Common myeloid progenitor, CD34-positive (primary cell): ENCODE measurements at regions not wholly inside any gene's neighbourhood (a gene's known extent, or its start where the extent isn't known, plus 50 kb on each side); places are given as distances from the start of the nearest gene placed in this dataset.

Source experiments
- CTCF ChIA-PET: fragments of 350-600 bp; sonication (Branson Sonifier 250); formaldehyde crosslinking; loops from one replicate; lab custom pipeline; 2021; ENCODE audit warnings: antibody characterized with exemption; lab: Charles Lee
- POLR2A ChIA-PET: fragments of 350-600 bp; sonication (Branson Sonifier 250); formaldehyde crosslinking; loops from one replicate; lab custom pipeline; 2021; ENCODE audit warnings: antibody characterized with exemption; lab: Charles Lee
- DNase-seq, 3 donors: peaks; one replicate each; pipeline versions ENCODE4 v3.0.0 to v3.0.0-alpha.2; 2013
- H3K27ac ChIP-seq, 2 experiments: 1 replicate in 1 of 2; 2 replicates in 1 of 2; pipeline ENCODE4 v1.7.0; 2013; ENCODE audit warnings: inconsistent platforms in 2 of 2, low read length in 2 of 2, mild to moderate bottlenecking in 2 of 2, low read depth in 1 of 2, moderate library complexity in 1 of 2; ENCODE audit not compliant: severe bottlenecking in 2 of 2, insufficient read depth in 1 of 2, poor library complexity in 1 of 2
- H3K27me3 ChIP-seq, 5 experiments: replicated peaks in 2 of 5; 1 replicate in 3 of 5; 2 replicates in 2 of 5; pipeline versions ENCODE4 v1.6.1 to v1.7.0; 2013; ENCODE audit warnings: low read length in 4 of 5, mild to moderate bottlenecking in 2 of 5, moderate library complexity in 2 of 5, inconsistent platforms in 1 of 5; ENCODE audit not compliant: insufficient read depth in 5 of 5, control insufficient read depth in 4 of 5
- H3K36me3 ChIP-seq, 4 experiments: 1 replicate in 2 of 4; 2 replicates in 2 of 4; pipeline versions ENCODE4 v1.6.1 to v1.7.0; 2013; ENCODE audit warnings: low read length in 3 of 4, control low read depth in 1 of 4, mild to moderate bottlenecking in 1 of 4; ENCODE audit not compliant: control insufficient read depth in 4 of 4, insufficient read depth in 4 of 4
- H3K4me1 ChIP-seq, 4 experiments: 1 replicate in 3 of 4; 2 replicates in 1 of 4; pipeline versions ENCODE4 v1.6.1 to v1.7.1; 2013; ENCODE audit warnings: low read length in 3 of 4, mild to moderate bottlenecking in 3 of 4, control low read depth in 1 of 4, inconsistent platforms in 1 of 4, moderate library complexity in 1 of 4; ENCODE audit not compliant: control insufficient read depth in 4 of 4, insufficient read depth in 4 of 4; ENCODE audit errors: control extremely low read depth in 1 of 4
- H3K4me3 ChIP-seq, 7 experiments: 1 replicate in 4 of 7; 2 replicates in 3 of 7; pipeline versions ENCODE4 v1.5.1 to v1.7.0; 2013; ENCODE audit warnings: mild to moderate bottlenecking in 7 of 7, low read length in 6 of 7, moderate library complexity in 6 of 7, inconsistent platforms in 2 of 7, low read depth in 2 of 7, control low read depth in 1 of 7; ENCODE audit not compliant: insufficient read depth in 4 of 7, control insufficient read depth in 1 of 7; ENCODE audit errors: extremely low read depth in 1 of 7
- H3K9me3 ChIP-seq, 5 experiments: 1 replicate in 4 of 5; 2 replicates in 1 of 5; pipeline versions ENCODE4 v1.6.1 to v1.7.1; 2013; ENCODE audit warnings: low read length in 4 of 5, mild to moderate bottlenecking in 2 of 5, inconsistent platforms in 1 of 5, low read depth in 1 of 5, moderate library complexity in 1 of 5; ENCODE audit not compliant: control insufficient read depth in 4 of 5, insufficient read depth in 2 of 5; ENCODE audit errors: control extremely low read depth in 1 of 5
- WGBS: methylation state at CpG from one replicate; pipeline ENCODE4 v1.1.5; 2013; ENCODE audit not compliant: insufficient coverage; 5-methylcytosine and 5-hydroxymethylcytosine counted together

- Histone ChIP-seq H3K27me3 (no peaks in the 10 kb centered on the region), H3K9me3 (no peaks in the 10 kb centered on the region), H3K4me1 (no peaks in the 10 kb centered on the region), H3K4me3 (no peak overlapping the region), H3K27ac (no peak overlapping the region), H3K36me3 (no peaks in the 10 kb centered on the region)
- no peak for DNase-seq
- CTCF ChIA-PET = no interaction called here
- WGBS = no CpG with 5 or more reads among the region's 3 CpGs
- POLR2A ChIA-PET = no interaction called here
Observed at GRCh38 chr5:166561759-166562158, 1729.7 kb upstream of the WWC1 start.

GRCh38 chr5:166562246-166562645 is 1729.2 kb upstream of the WWC1 start:
- no peaks in the 10 kb centered on the region for H3K9me3 ChIP-seq
- H3K27ac ChIP-seq = no peak overlapping the region
- no CpG with 5 or more reads among the region's 1 CpG for whole genome bisulfite sequencing
- no peaks in the 10 kb centered on the region for H3K36me3 ChIP-seq
- H3K27me3 ChIP-seq = no peaks in the 10 kb centered on the region
- CTCF ChIA-PET = no interaction called here
- H3K4me3 ChIP-seq = no peak overlapping the region
- no peak for DNase-seq
- POLR2A ChIA-PET = no interaction called here
- H3K4me1 ChIP-seq = no peaks in the 10 kb centered on the region

GRCh38 chr5:166566725-166567124 is 1724.7 kb upstream of the WWC1 start:
- ChIA-PET CTCF (no interaction called here), POLR2A (no interaction called here)
- no peak for DNase-seq
- no peaks in the 10 kb centered on the region for H3K4me1 ChIP-seq
- 100% methylated on average over 1 of the region's 1 CpG for WGBS
- no peaks in the 10 kb centered on the region for H3K36me3 ChIP-seq
- H3K27ac ChIP-seq = no peak overlapping the region
- H3K9me3 ChIP-seq = no peaks in the 10 kb centered on the region
- no peaks in the 10 kb centered on the region for H3K27me3 ChIP-seq
- no peak overlapping the region for H3K4me3 ChIP-seq

- H3K36me3 ChIP-seq = no peaks in the 10 kb centered on the region
- H3K4me3 ChIP-seq = no peak overlapping the region
- H3K4me1 ChIP-seq = no peaks in the 10 kb centered on the region
- H3K9me3 ChIP-seq = no peaks in the 10 kb centered on the region
- H3K27me3 ChIP-seq = no peaks in the 10 kb centered on the region
- H3K27ac ChIP-seq = no peak overlapping the region
- no peak for DNase-seq
- 94% methylated on average over 5 of the region's 6 CpGs for WGBS
- POLR2A ChIA-PET = no interaction called here
- CTCF ChIA-PET = no interaction called here
Observed at GRCh38 chr5:166570865-166571264, 1720.6 kb upstream of the WWC1 start.

- Histone ChIP-seq H3K27me3 (no peaks in the 10 kb centered on the region), H3K36me3 (no peaks in the 10 kb centered on the region), H3K4me3 (no peak overlapping the region), H3K4me1 (no peaks in the 10 kb centered on the region), H3K9me3 (no peaks in the 10 kb centered on the region), H3K27ac (no peak overlapping the region)
- POLR2A ChIA-PET = no interaction called here
- CTCF ChIA-PET = interaction anchor here (1.2 kb wide), 1 partner anchor 16 kb away, joined by 3 read pairs; no protein-coding TSS in a partner anchor
- DNase-seq = no peak
Observed at GRCh38 chr5:166571668-166572067, 1719.8 kb upstream of the WWC1 start.

- ChIA-PET CTCF (no interaction called here), POLR2A (no interaction called here)
- Histone ChIP-seq H3K4me1 (no peaks in the 10 kb centered on the region), H3K4me3 (no peak overlapping the region), H3K36me3 (no peaks in the 10 kb centered on the region), H3K27ac (no peak overlapping the region), H3K9me3 (no peaks in the 10 kb centered on the region), H3K27me3 (no peaks in the 10 kb centered on the region)
- 90% methylated on average over 2 of the region's 3 CpGs for WGBS
- DNase-seq = no peak
Observed at GRCh38 chr5:166576323-166576722, 1715.1 kb upstream of the WWC1 start.

GRCh38 chr5:166581826-166582225 is 1709.6 kb upstream of the WWC1 start:
- H3K27me3 ChIP-seq = no peaks in the 10 kb centered on the region
- no peak for DNase-seq
- no peaks in the 10 kb centered on the region for H3K4me1 ChIP-seq
- H3K9me3 ChIP-seq = peaks cover 0 to 2% (median 0%) of the 10 kb centered on the region in 5 experiments
- H3K4me3 ChIP-seq = no peak overlapping the region
- ChIA-PET POLR2A (no interaction called here), CTCF (no interaction called here)
- no peaks in the 10 kb centered on the region for H3K36me3 ChIP-seq
- no peak overlapping the region for H3K27ac ChIP-seq
